Head of caudate nucleus (tissue), 42 donors: ENCODE measurements at regions not wholly inside any gene's neighbourhood (a gene's known extent, or its start where the extent isn't known, plus 50 kb on each side); places are given as distances from the start of the nearest gene placed in this dataset.

Experiments used
- DNase-seq, 42 donors: peaks; one replicate each; pipeline versions ENCODE4 v3.0.0 to v3.0.0-alpha.2; 2020 to 2021; ENCODE audit warnings: mixed read lengths in 7 of 42
- intact Hi-C: fragments of 100-400 bp; cut with DNase I; formaldehyde crosslinking; loops from one replicate; pipeline ENCODE4 v1.15.0; 2022

GRCh38 chr3:8276506-8276905, 225.1 kb upstream of the LMCD1 start:
- intact Hi-C loops, result no loop called here
- no peak for DNase-seq

GRCh38 chr3:8278448-8278847, 223.2 kb upstream of the LMCD1 start:
- intact Hi-C loops, result no loop called here
- DNase-seq, result no peak

GRCh38 chr3:8279476-8279875, 222.1 kb upstream of the LMCD1 start:
- intact Hi-C loops, result no loop called here

GRCh38 chr3:8279886-8280550, 221.6 kb upstream of the LMCD1 start:
- intact Hi-C loops, result no loop called here
- DNase-seq, result no peak

More at GRCh38 chr3:8279476-8279875, 222.1 kb upstream of the LMCD1 start:
- DNase-seq, result no peak

GRCh38 chr3:8282541-8283165, 219.0 kb upstream of the LMCD1 start:
- DNase-seq, result no peak
- intact Hi-C loops, result no loop called here

- intact Hi-C loops, result no loop called here
- DNase-seq, result no peak
Measured at GRCh38 chr3:8283193-8283592, 218.4 kb upstream of the LMCD1 start.

- intact Hi-C loops, result no loop called here
- no peak for DNase-seq
Measured at GRCh38 chr3:8286086-8286485, 215.5 kb upstream of the LMCD1 start.

GRCh38 chr3:8286749-8287148, 214.9 kb upstream of the LMCD1 start:
- DNase-seq, result no peak
- intact Hi-C loops, result no loop called here

- intact Hi-C loops, result no loop called here
Measured at GRCh38 chr3:8290611-8291010, 211.0 kb upstream of the LMCD1 start.

GRCh38 chr3:8296461-8296860, 205.2 kb upstream of the LMCD1 start:
- intact Hi-C loops, result no loop called here
- DNase-seq, result no peak

More at GRCh38 chr3:8290611-8291010, 211.0 kb upstream of the LMCD1 start:
- no peak for DNase-seq

GRCh38 chr3:8298021-8298954, 203.3 kb upstream of the LMCD1 start:
- intact Hi-C loops, result no loop called here
- DNase-seq, result no peak

GRCh38 chr3:8301977-8302735, 199.5 kb upstream of the LMCD1 start:
- peak in 12 of 42 donors; percentile 7 to 61 (median 24) for DNase-seq
- intact Hi-C loops, result no loop called here

- intact Hi-C loops, result no loop called here
- DNase-seq, result peak in 1 of 42 donors; percentile 39
Measured at GRCh38 chr3:8303466-8303865, 198.2 kb upstream of the LMCD1 start.

- DNase-seq, result no peak
- intact Hi-C loops, result no loop called here
Measured at GRCh38 chr3:8305371-8305770, 196.3 kb upstream of the LMCD1 start.

- peak in 21 of 42 donors; percentile 7 to 74 (median 32) for DNase-seq
- intact Hi-C loops, result no loop called here
Measured at GRCh38 chr3:8307545-8308110, 194.0 kb upstream of the LMCD1 start.

GRCh38 chr3:8311321-8311720, 190.3 kb upstream of the LMCD1 start:
- DNase-seq, result no peak
- intact Hi-C loops, result no loop called here

GRCh38 chr3:8312685-8313084, 188.9 kb upstream of the LMCD1 start:
- no peak for DNase-seq
- intact Hi-C loops, result no loop called here

GRCh38 chr3:8313560-8314267, 187.9 kb upstream of the LMCD1 start:
- intact Hi-C loops, result no loop called here
- no peak for DNase-seq
